ENCODE measurements at regions not wholly inside any gene's neighbourhood (a gene's known extent, or its start where the extent isn't known, plus 50 kb on each side); places are given as distances from the start of the nearest gene placed in this dataset.
"Not testable (repeated sequence)": the region's sequence is repeated elsewhere in the genome, so short reads cannot be mapped to it uniquely, and the experiment has no call there.

DNA sequence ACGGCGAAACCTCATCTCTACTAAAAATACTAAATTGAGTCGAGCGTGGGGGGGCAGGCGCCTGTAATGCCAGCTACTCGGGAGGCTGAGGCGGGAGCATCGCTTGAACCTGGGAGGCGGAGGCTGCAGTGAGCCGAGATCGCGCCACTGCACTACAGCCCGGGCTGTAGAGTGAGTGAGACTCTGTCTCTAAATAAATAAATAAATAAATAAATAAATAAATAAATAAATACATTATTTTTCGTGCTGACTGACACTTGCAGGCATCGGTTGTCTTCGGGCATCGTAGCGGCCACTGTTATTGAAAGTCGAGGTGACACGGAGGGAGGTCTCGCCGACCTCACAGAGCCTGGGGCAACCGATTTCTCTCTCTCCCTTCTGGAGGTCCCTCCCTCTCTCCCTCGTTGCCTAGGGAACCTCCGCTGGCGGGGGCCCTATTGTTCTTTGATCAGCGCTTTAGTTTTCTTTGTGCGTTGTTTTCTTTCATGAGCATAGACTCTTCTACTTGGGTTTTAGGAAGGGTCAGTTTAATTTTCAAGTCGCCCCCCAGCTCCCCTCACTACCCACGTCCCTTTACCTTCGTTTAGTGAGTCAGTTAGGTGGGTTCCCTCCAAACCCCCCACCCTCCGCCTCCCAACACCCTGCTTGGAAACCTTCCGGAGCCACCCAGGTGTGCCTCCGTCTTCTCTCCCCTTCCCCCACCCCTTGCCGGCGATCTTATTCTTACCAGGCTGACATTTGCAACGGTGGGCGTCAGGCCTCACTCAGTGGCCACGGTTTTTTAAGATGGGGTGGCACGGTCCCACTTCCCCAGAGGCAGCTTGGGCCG lies 345.4 kb upstream of the DEFB115 start:
- not testable (repeated sequence) for H3K27me3 ChIP-seq (ENCODE audit: control insufficient read depth in 3 of 3, insufficient read depth in 3 of 3, low read length in 3 of 3); H3K4me3 ChIP-seq (ENCODE audit: low read depth in 1 of 3, low read length in 3 of 3); H3K27ac ChIP-seq (ENCODE audit: low read depth in 1 of 3, low read length in 2 of 3); FAIRE-seq; H3K4me1 ChIP-seq (ENCODE audit: control insufficient read depth in 3 of 3, insufficient read depth in 2 of 3, low read depth in 1 of 3, low read length in 2 of 3); H3K36me3 ChIP-seq (ENCODE audit: control insufficient read depth in 3 of 3, insufficient read depth in 2 of 3, low read depth in 1 of 3, low read length in 3 of 3); DNase-seq
- H3K9me3 ChIP-seq (ENCODE audit: control insufficient read depth in 2 of 2, insufficient read depth in 1 of 2, low read depth in 1 of 2, low read length in 1 of 2), result peaks cover 0 to 13% of the 10 kb centered on the region in 2 donors
- 18 to 54% (median 52%) methylated on average over 36 to 41 of the region's 41 CpGs for WGBS, 3 donors

DNA sequence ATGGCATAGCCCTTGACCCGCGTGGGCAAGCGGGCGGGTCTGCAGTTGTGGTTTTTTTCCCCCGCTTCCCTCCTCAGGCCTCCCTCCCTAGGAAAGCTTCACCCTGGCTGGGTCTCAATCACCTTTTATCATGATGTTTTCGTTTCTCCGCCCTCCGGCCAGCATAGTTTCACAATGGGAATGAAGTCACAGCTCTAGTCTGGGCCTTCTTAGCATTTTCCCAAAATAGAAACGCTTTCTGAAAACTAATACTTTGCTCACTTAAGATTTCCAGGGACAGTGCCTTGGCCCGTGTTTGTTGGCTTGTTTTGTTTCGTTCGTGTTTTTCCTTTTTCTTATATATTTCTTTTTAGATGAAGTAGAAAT lies 344.8 kb upstream of the DEFB115 start:
- not testable (repeated sequence) for FAIRE-seq; H3K27me3 ChIP-seq (ENCODE audit: control insufficient read depth in 3 of 3, insufficient read depth in 3 of 3, low read length in 3 of 3); H3K4me1 ChIP-seq (ENCODE audit: control insufficient read depth in 3 of 3, insufficient read depth in 2 of 3, low read depth in 1 of 3, low read length in 2 of 3); H3K36me3 ChIP-seq (ENCODE audit: control insufficient read depth in 3 of 3, insufficient read depth in 2 of 3, low read depth in 1 of 3, low read length in 3 of 3); H3K4me3 ChIP-seq (ENCODE audit: low read depth in 1 of 3, low read length in 3 of 3); H3K27ac ChIP-seq (ENCODE audit: low read depth in 1 of 3, low read length in 2 of 3); DNase-seq
- 10 to 42% (median 41%) methylated on average over 8 to 12 of the region's 12 CpGs for WGBS, 3 donors
- H3K9me3 ChIP-seq (ENCODE audit: control insufficient read depth in 2 of 2, insufficient read depth in 1 of 2, low read depth in 1 of 2, low read length in 1 of 2), result peaks cover 0 to 13% of the 10 kb centered on the region in 2 donors

DNA sequence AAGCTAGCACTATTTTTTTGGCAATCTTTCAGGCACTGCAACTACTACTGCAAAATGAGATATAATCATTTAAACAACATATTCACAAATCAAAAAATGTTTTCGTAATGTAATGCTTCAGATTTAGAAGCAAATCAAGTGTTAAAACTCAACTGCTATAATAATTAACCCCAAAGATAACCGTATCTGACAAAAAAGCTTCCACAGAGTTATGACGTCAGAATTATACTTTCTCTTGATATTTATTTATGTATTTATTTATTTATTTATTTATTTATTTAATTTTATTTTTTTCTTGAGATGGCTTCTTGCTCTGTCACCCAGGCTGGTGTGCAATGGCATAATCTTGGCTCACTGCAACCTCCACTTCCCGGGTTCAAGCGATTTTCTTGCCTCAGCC lies 341.1 kb upstream of the DEFB115 start:
- not testable (repeated sequence) for H3K9me3 ChIP-seq (ENCODE audit: control insufficient read depth in 2 of 2, insufficient read depth in 1 of 2, low read depth in 1 of 2, low read length in 1 of 2); H3K27me3 ChIP-seq (ENCODE audit: control insufficient read depth in 3 of 3, insufficient read depth in 3 of 3, low read length in 3 of 3); H3K4me1 ChIP-seq (ENCODE audit: control insufficient read depth in 3 of 3, insufficient read depth in 2 of 3, low read depth in 1 of 3, low read length in 2 of 3); FAIRE-seq; H3K4me3 ChIP-seq (ENCODE audit: low read depth in 1 of 3, low read length in 3 of 3); DNase-seq; H3K36me3 ChIP-seq (ENCODE audit: control insufficient read depth in 3 of 3, insufficient read depth in 2 of 3, low read depth in 1 of 3, low read length in 3 of 3); H3K27ac ChIP-seq (ENCODE audit: low read depth in 1 of 3, low read length in 2 of 3)
- 80 to 88% (median 84%) methylated on average over 5 of the region's 5 CpGs for WGBS, 3 donors

DNA sequence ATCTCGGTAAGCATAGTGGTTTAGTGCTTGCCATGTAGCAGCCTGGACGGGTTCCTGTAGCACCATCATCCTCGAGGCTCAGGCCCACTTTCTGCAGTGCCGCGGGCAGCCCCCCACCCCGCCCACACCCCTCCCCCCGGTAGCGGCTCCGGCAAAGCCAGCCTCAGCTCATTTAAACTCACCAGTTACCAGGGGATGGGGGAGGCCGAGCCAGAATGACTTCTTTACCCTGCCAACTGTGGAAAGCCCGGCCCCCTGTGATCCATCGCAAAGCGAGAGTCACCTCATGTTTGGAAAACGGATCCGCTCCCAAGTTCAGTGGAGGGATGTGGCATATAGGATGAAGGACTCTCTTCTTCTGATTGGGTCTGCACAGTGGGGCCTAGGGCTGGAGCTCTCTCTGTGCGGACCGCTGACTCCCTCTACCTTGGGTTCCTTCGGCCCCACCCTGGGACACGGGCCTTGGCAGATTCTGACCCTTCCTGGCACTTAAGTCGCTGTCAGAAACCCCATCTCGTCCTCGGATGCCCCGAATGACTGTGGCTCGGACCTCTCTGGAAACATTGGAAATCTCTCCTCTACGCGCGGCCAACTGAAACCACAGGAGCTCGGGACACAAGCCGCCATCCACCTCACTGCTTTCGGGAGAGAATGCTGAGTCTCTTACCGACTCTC lies 337.8 kb upstream of the DEFB115 start:
- WGBS, 3 donors, result 85 to 88% (median 87%) methylated on average over 31 of the region's 31 CpGs
- H3K27ac ChIP-seq (ENCODE audit: low read depth in 1 of 3, low read length in 2 of 3), result no peak overlapping the region
- no peaks in the 10 kb centered on the region for H3K27me3 ChIP-seq (ENCODE audit: control insufficient read depth in 3 of 3, insufficient read depth in 3 of 3, low read length in 3 of 3)
- no peak overlapping the region for H3K4me3 ChIP-seq (ENCODE audit: low read depth in 1 of 3, low read length in 3 of 3)
- no peaks in the 10 kb centered on the region for H3K36me3 ChIP-seq (ENCODE audit: control insufficient read depth in 3 of 3, insufficient read depth in 2 of 3, low read depth in 1 of 3, low read length in 3 of 3)
- no peak for FAIRE-seq
- peaks cover 3 to 6% of the 10 kb centered on the region in 2 donors for H3K9me3 ChIP-seq (ENCODE audit: control insufficient read depth in 2 of 2, insufficient read depth in 1 of 2, low read depth in 1 of 2, low read length in 1 of 2)
- no peak for DNase-seq
- H3K4me1 ChIP-seq (ENCODE audit: control insufficient read depth in 3 of 3, insufficient read depth in 2 of 3, low read depth in 1 of 3, low read length in 2 of 3), result no peaks in the 10 kb centered on the region

DNA sequence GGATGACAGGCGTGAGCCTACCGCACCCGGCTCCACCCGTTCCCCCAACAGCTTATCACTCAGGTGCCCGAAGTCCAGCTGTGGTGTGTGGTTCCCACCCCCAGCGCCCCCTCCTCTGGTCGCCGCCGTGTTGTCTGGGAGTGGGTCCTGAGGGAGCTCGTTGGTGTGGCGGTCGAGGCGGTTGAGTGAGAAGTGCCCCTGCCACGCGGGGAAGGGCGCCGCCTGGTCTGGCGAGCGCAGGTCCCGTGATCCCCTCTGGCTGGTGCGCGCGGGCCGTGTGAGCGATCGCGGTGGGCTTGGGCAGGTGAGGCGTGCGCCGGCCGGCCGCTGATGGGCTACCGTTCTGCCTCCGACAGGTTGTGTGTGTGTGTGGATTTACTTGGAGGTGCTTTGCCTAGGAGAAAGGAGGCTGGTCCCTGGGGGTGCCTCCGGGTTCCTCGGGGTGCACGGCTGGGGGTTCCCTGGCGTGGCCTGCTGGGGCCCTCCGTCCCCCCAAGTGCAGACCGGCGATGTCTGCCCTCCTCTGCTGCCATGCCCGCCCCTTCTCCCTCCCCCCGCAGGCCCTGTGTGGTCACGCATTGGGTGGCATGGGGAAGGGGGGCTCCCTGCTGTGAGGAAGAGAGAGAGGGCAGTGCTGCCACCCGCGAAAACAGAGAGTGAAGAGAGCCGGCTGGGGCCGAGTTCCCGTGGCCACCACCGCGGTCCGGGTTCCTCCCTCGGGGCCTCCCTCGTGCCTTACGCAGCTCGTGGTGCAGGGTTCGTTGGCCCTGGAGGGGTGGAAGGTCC lies 336.0 kb upstream of the DEFB115 start:
- Histone ChIP-seq H3K4me1 (ENCODE audit: control insufficient read depth in 3 of 3, insufficient read depth in 2 of 3, low read depth in 1 of 3, low read length in 2 of 3) (no peaks in the 10 kb centered on the region), H3K9me3 (ENCODE audit: control insufficient read depth in 2 of 2, insufficient read depth in 1 of 2, low read depth in 1 of 2, low read length in 1 of 2) (peaks cover 0 to 6% of the 10 kb centered on the region in 2 donors), H3K4me3 (ENCODE audit: low read depth in 1 of 3, low read length in 3 of 3) (no peak overlapping the region), H3K27me3 (ENCODE audit: control insufficient read depth in 3 of 3, insufficient read depth in 3 of 3, low read length in 3 of 3) (no peaks in the 10 kb centered on the region), H3K27ac (ENCODE audit: low read depth in 1 of 3, low read length in 2 of 3) (no peak overlapping the region), H3K36me3 (ENCODE audit: control insufficient read depth in 3 of 3, insufficient read depth in 2 of 3, low read depth in 1 of 3, low read length in 3 of 3) (no peaks in the 10 kb centered on the region)
- FAIRE-seq, result no peak
- no peak for DNase-seq
- 79 to 88% (median 86%) methylated on average over 42 to 57 of the region's 57 CpGs for WGBS, 3 donors

DNA sequence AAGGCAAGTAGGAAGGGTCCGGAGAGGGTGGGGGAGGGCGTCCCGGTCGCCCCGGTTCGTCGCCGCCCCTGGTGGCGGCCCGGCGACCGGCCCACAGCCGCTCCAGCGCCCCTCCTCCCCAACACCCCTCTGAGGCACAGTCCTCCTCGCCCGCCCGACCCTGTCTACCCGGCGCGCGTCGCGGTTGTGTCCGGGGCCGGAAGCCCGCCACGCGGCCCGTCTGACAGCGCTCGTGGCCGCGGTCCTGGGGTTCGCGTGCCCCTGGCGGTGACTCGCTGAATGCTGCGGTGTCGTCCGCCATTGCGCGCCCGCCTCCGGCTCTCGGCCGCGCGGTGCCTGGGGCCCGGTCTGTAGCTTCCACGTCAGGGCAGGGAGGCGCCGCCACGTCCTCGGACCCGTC lies 335.3 kb upstream of the DEFB115 start:
- H3K36me3 ChIP-seq (ENCODE audit: control insufficient read depth in 3 of 3, insufficient read depth in 2 of 3, low read depth in 1 of 3, low read length in 3 of 3), result no peaks in the 10 kb centered on the region
- DNase-seq (no peak), FAIRE-seq (no peak)
- WGBS, 3 donors, result 42 to 82% (median 75%) methylated on average over 41 to 53 of the region's 55 CpGs
- no peaks in the 10 kb centered on the region for H3K4me1 ChIP-seq (ENCODE audit: control insufficient read depth in 3 of 3, insufficient read depth in 2 of 3, low read depth in 1 of 3, low read length in 2 of 3)
- no peak overlapping the region for H3K27ac ChIP-seq (ENCODE audit: low read depth in 1 of 3, low read length in 2 of 3)
- no peaks in the 10 kb centered on the region for H3K27me3 ChIP-seq (ENCODE audit: control insufficient read depth in 3 of 3, insufficient read depth in 3 of 3, low read length in 3 of 3)
- no peak overlapping the region for H3K4me3 ChIP-seq (ENCODE audit: low read depth in 1 of 3, low read length in 3 of 3)
- peaks cover 0 to 6% of the 10 kb centered on the region in 2 donors for H3K9me3 ChIP-seq (ENCODE audit: control insufficient read depth in 2 of 2, insufficient read depth in 1 of 2, low read depth in 1 of 2, low read length in 1 of 2)

DNA sequence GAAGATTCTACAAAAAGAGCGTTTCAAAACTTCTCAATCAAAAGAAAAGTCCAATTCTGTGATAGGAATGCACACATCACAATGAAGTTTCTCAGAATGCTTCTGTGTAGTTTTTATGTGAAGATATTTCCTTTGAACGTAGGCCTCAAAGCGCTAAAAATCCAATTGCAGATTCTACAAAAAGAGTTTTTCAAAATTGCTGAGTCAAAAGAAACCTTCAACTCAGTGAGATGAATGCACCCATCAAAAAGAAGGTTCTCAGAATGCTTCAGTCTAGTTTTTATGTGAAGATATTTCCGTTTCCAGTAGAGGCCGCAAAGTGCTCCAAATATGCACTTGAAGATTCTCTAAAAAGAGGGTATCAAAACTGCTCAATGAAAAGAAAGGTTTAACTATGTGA lies 319.7 kb upstream of the DEFB115 start:
- no peak for FAIRE-seq
- H3K4me1 ChIP-seq (ENCODE audit: control insufficient read depth in 3 of 3, insufficient read depth in 2 of 3, low read depth in 1 of 3, low read length in 2 of 3), result no peaks in the 10 kb centered on the region
- no peak overlapping the region for H3K27ac ChIP-seq (ENCODE audit: low read depth in 1 of 3, low read length in 2 of 3)
- no peaks in the 10 kb centered on the region for H3K36me3 ChIP-seq (ENCODE audit: control insufficient read depth in 3 of 3, insufficient read depth in 2 of 3, low read depth in 1 of 3, low read length in 3 of 3)
- H3K4me3 ChIP-seq (ENCODE audit: low read depth in 1 of 3, low read length in 3 of 3), result no peak overlapping the region
- no peak for DNase-seq
- 69 to 71% (median 71%) methylated on average over 5 of the region's 5 CpGs for WGBS, 3 donors
- no peaks in the 10 kb centered on the region for H3K9me3 ChIP-seq (ENCODE audit: control insufficient read depth in 2 of 2, insufficient read depth in 1 of 2, low read depth in 1 of 2, low read length in 1 of 2)
- H3K27me3 ChIP-seq (ENCODE audit: control insufficient read depth in 3 of 3, insufficient read depth in 3 of 3, low read length in 3 of 3), result no peaks in the 10 kb centered on the region

DNA sequence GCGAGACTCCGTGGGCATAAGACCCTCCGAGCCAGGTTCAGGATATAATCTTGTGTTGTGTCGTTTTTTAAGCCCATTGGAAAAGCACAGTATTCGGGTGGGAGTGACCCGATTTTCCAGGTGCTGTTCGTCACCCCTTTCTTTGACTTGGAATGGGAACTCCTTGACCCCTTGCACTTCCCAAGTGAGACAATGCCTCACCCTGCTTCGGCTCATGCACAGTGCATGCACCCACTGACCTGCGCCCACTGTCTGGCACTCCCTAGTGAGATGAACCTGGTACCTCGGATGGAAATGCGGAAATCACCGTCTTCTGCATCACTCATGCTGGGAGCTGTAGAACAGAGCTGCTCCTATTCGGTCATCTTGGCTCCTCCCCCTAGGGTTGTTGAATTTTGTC lies 307.7 kb upstream of the DEFB115 start:
- DNase-seq, result no peak
- no peaks in the 10 kb centered on the region for H3K36me3 ChIP-seq (ENCODE audit: control insufficient read depth in 3 of 3, insufficient read depth in 2 of 3, low read depth in 1 of 3, low read length in 3 of 3)
- H3K27ac ChIP-seq (ENCODE audit: low read depth in 1 of 3, low read length in 2 of 3), result no peak overlapping the region
- no peaks in the 10 kb centered on the region for H3K4me1 ChIP-seq (ENCODE audit: control insufficient read depth in 3 of 3, insufficient read depth in 2 of 3, low read depth in 1 of 3, low read length in 2 of 3)
- H3K4me3 ChIP-seq (ENCODE audit: low read depth in 1 of 3, low read length in 3 of 3), result no peak overlapping the region
- no peaks in the 10 kb centered on the region for H3K27me3 ChIP-seq (ENCODE audit: control insufficient read depth in 3 of 3, insufficient read depth in 3 of 3, low read length in 3 of 3)
- 85 to 91% (median 89%) methylated on average over 12 to 13 of the region's 13 CpGs for WGBS, 3 donors
- FAIRE-seq, result no peak
- H3K9me3 ChIP-seq (ENCODE audit: control insufficient read depth in 2 of 2, insufficient read depth in 1 of 2, low read depth in 1 of 2, low read length in 1 of 2), result no peaks in the 10 kb centered on the region
